Dermis blood vessel endothelial cell (primary cell): ENCODE measurements at regions not wholly inside any gene's neighbourhood (a gene's known extent, or its start where the extent isn't known, plus 50 kb on each side); places are given as distances from the start of the nearest gene placed in this dataset.
"Not testable (repeated sequence)": the region's sequence is repeated elsewhere in the genome, so short reads cannot be mapped to it uniquely, and the experiment has no call there.

Experiments used
- DNase-seq: peaks from one replicate; pipeline ENCODE4 v3.0.0; 2010

GRCh38 chr5:91283326-91283725, 99.8 kb downstream of the ARRDC3 start:
- DNase-seq: no peak

- no peak for DNase-seq
Observed at GRCh38 chr5:91282210-91282609, 100.9 kb downstream of the ARRDC3 start.

GRCh38 chr5:91281401-91281800, 101.7 kb downstream of the ARRDC3 start:
- DNase-seq: peak; percentile 90

- DNase-seq: peak; percentile 99
Observed at GRCh38 chr5:91280362-91281269, 102.5 kb downstream of the ARRDC3 start.

- no peak for DNase-seq
Observed at GRCh38 chr5:91277840-91278239, 105.3 kb downstream of the ARRDC3 start.

GRCh38 chr5:91277093-91277626, 106.0 kb downstream of the ARRDC3 start:
- no peak for DNase-seq

- DNase-seq: no peak
Observed at GRCh38 chr5:91272858-91273257, 110.3 kb downstream of the ARRDC3 start.

- no peak for DNase-seq
Observed at GRCh38 chr5:91271999-91272398, 111.1 kb downstream of the ARRDC3 start.

GRCh38 chr5:91269198-91269597, 113.9 kb downstream of the ARRDC3 start:
- DNase-seq: no peak

GRCh38 chr5:91266184-91266705, 116.9 kb downstream of the ARRDC3 start:
- DNase-seq: peak; percentile 64

- DNase-seq: no peak
Observed at GRCh38 chr5:91264311-91265051, 118.6 kb downstream of the ARRDC3 start.

- DNase-seq: no peak
Observed at GRCh38 chr5:91263898-91264297, 119.2 kb downstream of the ARRDC3 start.

- DNase-seq: no peak
Observed at GRCh38 chr5:91257301-91257700, 125.8 kb downstream of the ARRDC3 start.

GRCh38 chr5:91256142-91256524, 127.0 kb downstream of the ARRDC3 start:
- DNase-seq: no peak

GRCh38 chr5:91255396-91256141, 127.5 kb downstream of the ARRDC3 start:
- no peak for DNase-seq

GRCh38 chr5:91252916-91253315, 130.2 kb downstream of the ARRDC3 start:
- no peak for DNase-seq

GRCh38 chr5:91245871-91246270, 137.2 kb downstream of the ARRDC3 start:
- DNase-seq: peak; percentile 18

- no peak for DNase-seq
Observed at GRCh38 chr5:91245074-91245452, 138.1 kb downstream of the ARRDC3 start.

GRCh38 chr5:91244380-91245073, 138.6 kb downstream of the ARRDC3 start:
- no peak for DNase-seq

- DNase-seq: no peak
Observed at GRCh38 chr5:91243852-91244251, 139.3 kb downstream of the ARRDC3 start.

GRCh38 chr5:91243286-91243685, 139.8 kb downstream of the ARRDC3 start:
- no peak for DNase-seq

GRCh38 chr5:91241460-91241859, 141.7 kb downstream of the ARRDC3 start:
- DNase-seq: not testable (repeated sequence)
